SU-DHL-6 (cell line): ENCODE measurements at regions not wholly inside any gene's neighbourhood (a gene's known extent, or its start where the extent isn't known, plus 50 kb on each side); places are given as distances from the start of the nearest gene placed in this dataset.

ENCODE experiments used
- H2AFZ ChIP-seq: fragments of 200-600 bp; sonication (generic); 2 replicates; pipeline ENCODE4 v1.6.1; 2014; ENCODE audit warnings: low read depth, mild to moderate bottlenecking, moderate library complexity, mixed read lengths, antibody characterized with exemption, low read length; ENCODE audit not compliant: severe bottlenecking
- H3F3A ChIP-seq: fragments of 200-600 bp; shearing (Covaris generic); 2 replicates; pipeline ENCODE4 v1.6.0; 2016; ENCODE audit warnings: antibody characterized with exemption, mild to moderate bottlenecking; ENCODE audit not compliant: insufficient read depth
- H3K27ac ChIP-seq: fragments of 200-600 bp; sonication (generic); 2 replicates; pipeline ENCODE4 v1.5.1; 2016; ENCODE audit warnings: low read depth, mild to moderate bottlenecking, low read length, moderate library complexity, mixed read lengths
- H3K27me3 ChIP-seq: fragments of 200-600 bp; sonication (generic), shearing (Covaris generic); 2 replicates; pipeline ENCODE4 v1.6.0; 2014; ENCODE audit warnings: mild to moderate bottlenecking, low read length
- H3K36me3 ChIP-seq: fragments of 200-600 bp; sonication (generic); 2 replicates; pipeline ENCODE4 v1.6.1; 2014; ENCODE audit warnings: mild to moderate bottlenecking, low read length, mixed read lengths
- H3K4me2 ChIP-seq: fragments of 300-600, 200-600 bp; shearing (Covaris generic), sonication (generic); 2 replicates; pipeline ENCODE4 v1.6.0; 2014; ENCODE audit warnings: low read length, low read depth, mild to moderate bottlenecking; ENCODE audit not compliant: poor library complexity, severe bottlenecking
- H3K4me3 ChIP-seq: fragments of 200-600 bp; sonication (generic); 2 replicates; pipeline ENCODE4 v1.5.1; 2014; ENCODE audit warnings: antibody characterized with exemption, low read length, mild to moderate bottlenecking, mixed read lengths; ENCODE audit not compliant: insufficient read depth, poor library complexity, severe bottlenecking
- H3K79me2 ChIP-seq: fragments of 200-600 bp; sonication (generic); 2 replicates; pipeline ENCODE4 v1.6.1; 2014; ENCODE audit warnings: mild to moderate bottlenecking, low read length, moderate library complexity; ENCODE audit not compliant: insufficient read depth
- H3K9ac ChIP-seq: fragments of 200-600 bp; sonication (generic); 2 replicates; pipeline ENCODE4 v1.7.0; 2014; ENCODE audit warnings: mild to moderate bottlenecking, low read length
- H3K9me2 ChIP-seq: fragments of 200-600 bp; sonication (generic); replicated peaks from 2 replicates; pipeline ENCODE4 v1.6.1; 2014; ENCODE audit warnings: low read length; ENCODE audit not compliant: insufficient read depth
- H3K9me3 ChIP-seq: fragments of 200-600 bp; sonication (generic); 2 replicates; pipeline ENCODE4 v1.6.1; 2014; ENCODE audit warnings: low read length, mixed read lengths; ENCODE audit not compliant: insufficient read depth
- H4K20me1 ChIP-seq: fragments of 200-600 bp; sonication (generic); 2 replicates; pipeline ENCODE4 v1.6.1; 2014; ENCODE audit warnings: low read depth, mild to moderate bottlenecking, antibody characterized with exemption, low read length, moderate library complexity, mixed read lengths
- CTCF ChIP-seq: fragments of 200-600 bp; sonication (generic); IDR thresholded peaks from one replicate; pipeline ENCODE4 v1.5.1; 2017; ENCODE audit warnings: antibody characterized with exemption, mild to moderate bottlenecking, low read length, moderate library complexity; ENCODE audit not compliant: insufficient read depth, poor library complexity, severe bottlenecking
- EZH2phosphoT487 ChIP-seq: fragments of 200-600 bp; sonication (generic), shearing (Covaris generic); conservative IDR thresholded peaks from 2 replicates; pipeline ENCODE4 v1.6.1; 2018; ENCODE audit warnings: mild to moderate bottlenecking, antibody characterized with exemption, low read length, moderate library complexity, mixed read lengths

- TF ChIP-seq EZH2phosphoT487 (no peak), CTCF (no peak)
- Histone ChIP-seq H3K4me3 (no peak overlapping the region), H3K36me3 (no peaks in the 10 kb centered on the region), H2AFZ (no peak overlapping the region), H3K4me2 (no peak overlapping the region), H3K9me3 (no peaks in the 10 kb centered on the region), H3K9ac (no peak overlapping the region), H3K27me3 (no peaks in the 10 kb centered on the region), H3F3A (no peaks in the 10 kb centered on the region), H3K27ac (no peak overlapping the region), H3K9me2 (no peaks in the 10 kb centered on the region), H3K79me2 (no peaks in the 10 kb centered on the region), H4K20me1 (no peaks in the 10 kb centered on the region)
Measured at GRCh38 chr5:125298746-125299379, 552.4 kb upstream of the ZNF608 start.

GRCh38 chr5:125301711-125302110 lies 555.3 kb upstream of the ZNF608 start:
- no peak overlapping the region for H3K4me2 ChIP-seq
- H3F3A ChIP-seq = no peaks in the 10 kb centered on the region
- H3K27ac ChIP-seq = no peak overlapping the region
- no peaks in the 10 kb centered on the region for H4K20me1 ChIP-seq
- H3K9ac ChIP-seq = no peak overlapping the region
- H3K36me3 ChIP-seq = no peaks in the 10 kb centered on the region
- no peaks in the 10 kb centered on the region for H3K9me2 ChIP-seq
- TF ChIP-seq EZH2phosphoT487 = no peak
- TF ChIP-seq CTCF = no peak
- no peak overlapping the region for H2AFZ ChIP-seq
- H3K27me3 ChIP-seq = no peaks in the 10 kb centered on the region
- no peak overlapping the region for H3K4me3 ChIP-seq
- no peaks in the 10 kb centered on the region for H3K9me3 ChIP-seq
- no peaks in the 10 kb centered on the region for H3K79me2 ChIP-seq

- Histone ChIP-seq H3K27me3 (no peaks in the 10 kb centered on the region), H3K4me2 (no peak overlapping the region), H3K36me3 (no peaks in the 10 kb centered on the region), H3K9ac (no peak overlapping the region), H4K20me1 (no peaks in the 10 kb centered on the region), H2AFZ (no peak overlapping the region), H3K79me2 (no peaks in the 10 kb centered on the region), H3K4me3 (no peak overlapping the region), H3K9me2 (no peaks in the 10 kb centered on the region), H3F3A (no peaks in the 10 kb centered on the region), H3K9me3 (no peaks in the 10 kb centered on the region), H3K27ac (no peak overlapping the region)
- TF ChIP-seq EZH2phosphoT487 = no peak
- no peak for TF ChIP-seq CTCF
Measured at GRCh38 chr5:125302577-125302976, 556.1 kb upstream of the ZNF608 start.
